ENCODE measurements at regions not wholly inside any gene's neighbourhood (a gene's known extent, or its start where the extent isn't known, plus 50 kb on each side); places are given as distances from the start of the nearest gene placed in this dataset.

DNA sequence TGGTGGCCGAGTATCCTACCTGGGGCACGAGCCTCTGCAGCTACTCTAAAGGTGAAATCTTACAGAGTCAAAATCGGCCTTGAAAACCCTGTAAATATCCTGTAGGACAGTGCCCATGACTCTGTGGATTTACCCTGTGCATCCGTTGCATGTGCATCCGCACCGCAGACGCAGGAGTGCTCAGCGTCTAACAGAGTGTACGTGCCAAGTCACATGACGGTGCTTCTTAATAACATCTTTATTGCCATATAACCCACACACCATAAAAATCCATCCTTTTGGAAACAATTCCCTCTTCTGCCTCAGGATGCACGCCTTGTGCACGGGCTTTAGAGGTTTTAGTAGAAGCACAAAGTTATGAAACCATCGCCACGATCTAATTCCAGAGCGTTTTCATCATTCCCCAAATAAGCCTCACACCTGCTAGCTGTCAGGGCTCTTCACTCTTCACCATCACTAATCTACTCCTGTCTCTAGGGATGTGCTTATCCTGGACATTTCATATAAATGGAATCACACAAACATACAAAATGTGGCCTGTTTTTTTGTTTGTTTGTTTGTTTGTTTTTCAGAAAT is 384.5 kb upstream of the SULF2 start:
- no peaks in the 10 kb centered on the region for H3K4me1 Mint-ChIP-seq
- H3K36me3 ChIP-seq (replicated peaks in 1 of 2; ENCODE audit: control insufficient read depth in 1 of 2, insufficient read depth in 2 of 2, low read length in 2 of 2): no peaks in the 10 kb centered on the region
- H3K36me3 Mint-ChIP-seq: no peaks in the 10 kb centered on the region
- peaks cover 0 to 18% (median 12%) of the 10 kb centered on the region in 3 donors for H3K27me3 Mint-ChIP-seq (ENCODE audit: low read depth in 3 of 3)
- no peak overlapping the region for H3K4me3 ChIP-seq (replicated peaks in 1 of 3; ENCODE audit: low read depth in 2 of 3, low read length in 3 of 3)
- no peaks in the 10 kb centered on the region for H3K79me2 ChIP-seq (ENCODE audit: insufficient read depth, low read length)
- peaks cover 0 to 9% (median 4%) of the 10 kb centered on the region in 7 donors for H3K9me3 Mint-ChIP-seq
- H3K9me3 ChIP-seq (replicated peaks in 1 of 2; ENCODE audit: control insufficient read depth in 1 of 2, insufficient read depth in 1 of 2, low read length in 2 of 2): peaks cover 0 to 3% of the 10 kb centered on the region in 2 donors
- WGBS (ENCODE audit: insufficient coverage): 89% methylated on average over 12 of the region's 15 CpGs
- no peak overlapping the region for H3K4me3 Mint-ChIP-seq
- H2AFZ ChIP-seq (ENCODE audit: insufficient read depth, low read depth, low read length, poor library complexity, severe bottlenecking): no peak overlapping the region
- H3K27ac Mint-ChIP-seq: no peak overlapping the region
- H3K4me1 ChIP-seq (ENCODE audit: control insufficient read depth in 1 of 2, insufficient read depth in 2 of 2, low read length in 2 of 2): no peaks in the 10 kb centered on the region
- H3K9ac ChIP-seq (ENCODE audit: insufficient read depth, low read length, poor library complexity, severe bottlenecking): no peak overlapping the region
- no peak for DNase-seq
- TF ChIP-seq CTCF (IDR thresholded peaks at IDR 0.05): no peak
- H3K27me3 ChIP-seq (ENCODE audit: control insufficient read depth in 2 of 2, insufficient read depth in 2 of 2, low read length in 2 of 2): no peaks in the 10 kb centered on the region
- intact Hi-C loops (cut with micrococcal nuclease): no loop called here
- H4K20me1 ChIP-seq (ENCODE audit: insufficient read depth, low read length): no peaks in the 10 kb centered on the region
- H3K27ac ChIP-seq (ENCODE audit: low read depth in 1 of 2, low read length in 2 of 2): no peak overlapping the region
- H3K4me2 ChIP-seq (replicated peaks; ENCODE audit: extremely low read depth, low read length, poor library complexity, severe bottlenecking): no peak overlapping the region

- no peaks in the 10 kb centered on the region for H3K36me3 ChIP-seq (replicated peaks in 1 of 2; ENCODE audit: control insufficient read depth in 1 of 2, insufficient read depth in 2 of 2, low read length in 2 of 2)
- no peak overlapping the region for H3K9ac ChIP-seq (ENCODE audit: insufficient read depth, low read length, poor library complexity, severe bottlenecking)
- no peaks in the 10 kb centered on the region for H3K4me1 ChIP-seq (ENCODE audit: control insufficient read depth in 1 of 2, insufficient read depth in 2 of 2, low read length in 2 of 2)
- WGBS (ENCODE audit: insufficient coverage): 87% methylated on average over 4 of the region's 10 CpGs
- Mint-ChIP-seq H3K9me3 (no peaks in the 10 kb centered on the region), H3K4me1 (no peaks in the 10 kb centered on the region), H3K36me3 (no peaks in the 10 kb centered on the region), H3K27me3 (ENCODE audit: low read depth in 3 of 3) (peaks cover 1 to 10% (median 7%) of the 10 kb centered on the region in 3 donors), H3K27ac (no peak overlapping the region), H3K4me3 (no peak overlapping the region)
- DNase-seq: no peak
- H3K27me3 ChIP-seq (ENCODE audit: control insufficient read depth in 2 of 2, insufficient read depth in 2 of 2, low read length in 2 of 2): no peaks in the 10 kb centered on the region
- intact Hi-C loops (cut with micrococcal nuclease): no loop called here
- TF ChIP-seq CTCF (IDR thresholded peaks at IDR 0.05): no peak
- H3K79me2 ChIP-seq (ENCODE audit: insufficient read depth, low read length): no peaks in the 10 kb centered on the region
- H3K27ac ChIP-seq (ENCODE audit: low read depth in 1 of 2, low read length in 2 of 2): no peak overlapping the region
- no peaks in the 10 kb centered on the region for H3K9me3 ChIP-seq (replicated peaks in 1 of 2; ENCODE audit: control insufficient read depth in 1 of 2, insufficient read depth in 1 of 2, low read length in 2 of 2)
- H3K4me3 ChIP-seq (replicated peaks in 1 of 3; ENCODE audit: low read depth in 2 of 3, low read length in 3 of 3): no peak overlapping the region
- no peaks in the 10 kb centered on the region for H4K20me1 ChIP-seq (ENCODE audit: insufficient read depth, low read length)
- H3K4me2 ChIP-seq (replicated peaks; ENCODE audit: extremely low read depth, low read length, poor library complexity, severe bottlenecking): no peak overlapping the region
- H2AFZ ChIP-seq (ENCODE audit: insufficient read depth, low read depth, low read length, poor library complexity, severe bottlenecking): no peak overlapping the region
These were observed 381.0 kb upstream of the SULF2 start for GRCh38 chr20:48166082-48166835.

Data from CD14-positive monocyte (primary cell).